GM18499 (cell line): ENCODE measurements at regions not wholly inside any gene's neighbourhood (a gene's known extent, or its start where the extent isn't known, plus 50 kb on each side); places are given as distances from the start of the nearest gene placed in this dataset.
"Not testable (repeated sequence)": the region's sequence is repeated elsewhere in the genome, so short reads cannot be mapped to it uniquely, and the experiment has no call there.

Experiments
- ATAC-seq: cut with Tn5 transposase; IDR thresholded peaks from one replicate; pipeline ENCODE4 v1.9.1; 2021; ENCODE audit warnings: moderate number of reproducible peaks; ENCODE audit not compliant: insufficient read depth, unreplicated experiment

DNA sequence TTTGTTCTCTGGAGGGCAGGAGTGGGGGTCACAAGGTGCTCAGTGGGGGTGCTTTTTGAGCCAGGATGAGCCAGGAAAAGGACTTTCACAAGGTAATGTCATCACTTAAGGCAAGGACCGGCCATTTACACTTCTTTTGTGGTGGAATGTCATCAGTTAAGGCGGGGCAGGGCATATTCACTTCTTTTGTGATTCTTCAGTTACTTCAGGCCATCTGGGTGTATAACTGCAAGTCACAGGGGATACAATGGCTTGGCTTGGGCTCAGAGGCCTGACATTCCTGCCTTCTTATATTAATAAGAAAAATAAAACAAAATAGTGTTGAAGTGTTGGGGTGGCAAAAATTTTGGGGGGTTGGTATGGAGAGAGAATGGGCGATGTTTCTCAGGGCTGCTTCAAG, 841.8 kb downstream of the SLITRK5 start:
- not testable (repeated sequence) for ATAC-seq

DNA sequence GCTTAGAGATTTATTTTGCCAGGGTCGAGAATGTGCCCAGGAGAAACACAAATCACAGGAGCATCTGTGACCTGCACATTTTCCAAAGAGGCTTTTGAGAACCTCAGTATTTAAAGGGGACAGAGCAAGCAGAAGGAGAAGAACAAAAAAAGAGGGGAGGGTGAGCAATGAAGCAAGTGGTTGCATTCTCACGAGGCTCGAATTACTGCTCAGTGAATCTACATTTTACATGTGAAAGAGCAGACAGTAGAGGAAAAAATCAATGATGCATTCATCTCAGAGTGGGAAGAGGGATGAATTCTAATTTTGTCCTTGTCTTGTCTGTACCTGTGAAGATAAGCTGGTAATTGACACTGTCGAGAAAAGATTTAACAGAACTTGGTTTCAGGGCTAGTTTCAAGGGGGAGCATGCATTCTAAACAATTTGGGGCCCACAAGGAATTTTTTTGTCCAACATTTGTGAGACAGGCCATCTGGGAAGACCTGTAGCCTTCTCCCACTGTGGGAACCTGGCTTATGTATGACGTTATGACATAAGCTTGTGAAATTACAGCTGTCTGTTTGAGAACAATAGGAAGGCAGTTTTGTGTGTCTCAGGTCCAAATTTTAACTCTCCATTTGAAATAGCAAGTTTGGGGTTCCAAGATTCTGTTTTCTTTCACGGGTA, 855.1 kb downstream of the SLITRK5 start:
- no peak for ATAC-seq

DNA sequence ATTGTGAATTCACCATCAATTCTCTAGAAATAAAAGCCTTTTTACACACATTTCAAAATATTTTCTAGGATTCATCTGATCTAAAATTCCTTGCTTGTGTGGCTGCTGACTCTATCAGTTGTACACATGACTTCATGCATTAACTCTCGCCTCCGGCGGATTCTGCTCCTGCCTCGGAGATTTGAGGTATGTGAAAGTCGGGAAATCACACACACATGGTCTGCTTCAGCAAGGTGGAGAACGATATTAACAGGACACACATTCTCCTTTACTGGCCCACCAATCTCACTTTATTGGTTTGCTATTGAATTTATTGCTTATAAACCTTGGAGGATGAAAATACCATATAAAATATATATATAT, 855.7 kb downstream of the SLITRK5 start:
- ATAC-seq, result no peak

DNA sequence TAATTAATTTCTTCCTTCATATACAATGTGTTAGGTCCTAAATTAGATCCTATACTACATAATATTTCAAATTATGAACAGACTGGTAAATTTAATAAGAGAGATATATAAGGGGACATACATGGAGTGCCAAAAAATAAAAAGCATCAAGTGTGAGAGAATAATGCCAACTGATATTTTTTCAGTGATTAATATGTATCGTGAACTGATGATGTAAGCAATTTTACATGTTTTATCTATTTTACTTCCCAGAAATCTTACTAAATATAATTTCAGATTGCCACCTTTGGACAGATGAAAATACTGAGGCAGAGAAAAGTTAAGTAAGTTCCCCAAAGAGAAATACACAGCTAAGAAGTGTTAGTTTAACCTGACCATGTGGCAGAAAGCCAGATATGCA, 870.8 kb downstream of the SLITRK5 start:
- ATAC-seq, result no peak

DNA sequence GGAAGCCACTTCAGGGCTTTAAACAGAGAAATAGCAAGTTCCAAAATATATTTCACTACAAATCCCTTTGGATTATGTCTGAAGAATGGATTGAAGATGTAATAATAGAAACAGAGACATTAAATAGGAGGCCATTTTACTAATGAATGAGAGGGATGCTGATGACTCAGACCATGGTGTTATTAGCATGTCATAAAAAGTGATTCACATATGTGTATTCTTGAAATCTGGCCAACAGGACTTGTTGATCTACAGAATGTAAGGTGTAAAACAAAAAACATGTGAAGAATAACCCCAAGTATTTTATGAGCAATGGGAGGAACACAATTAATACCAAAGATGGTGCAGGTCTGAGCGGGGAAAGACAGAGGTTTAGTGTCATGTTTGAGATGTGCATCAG, 873.7 kb downstream of the SLITRK5 start:
- ATAC-seq, result no peak

DNA sequence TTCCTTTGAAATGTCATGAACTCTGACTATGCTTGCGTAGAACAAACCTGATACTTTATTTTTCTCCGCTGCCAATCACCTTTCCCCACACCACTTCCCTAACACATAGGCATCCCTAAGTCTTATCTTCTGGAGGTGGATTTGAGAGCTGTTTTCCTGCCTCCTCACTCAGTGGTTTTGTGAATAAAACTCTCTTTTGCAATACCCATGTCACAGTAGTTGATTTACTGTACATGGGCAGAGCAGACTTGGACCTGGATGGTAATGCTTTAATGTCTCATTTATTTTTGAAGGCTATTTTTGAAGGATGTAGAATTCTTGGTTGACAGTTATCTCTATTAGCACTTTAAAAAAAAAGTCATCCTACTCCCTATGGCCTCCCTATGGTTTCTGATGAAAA, 881.8 kb downstream of the SLITRK5 start:
- no peak for ATAC-seq

DNA sequence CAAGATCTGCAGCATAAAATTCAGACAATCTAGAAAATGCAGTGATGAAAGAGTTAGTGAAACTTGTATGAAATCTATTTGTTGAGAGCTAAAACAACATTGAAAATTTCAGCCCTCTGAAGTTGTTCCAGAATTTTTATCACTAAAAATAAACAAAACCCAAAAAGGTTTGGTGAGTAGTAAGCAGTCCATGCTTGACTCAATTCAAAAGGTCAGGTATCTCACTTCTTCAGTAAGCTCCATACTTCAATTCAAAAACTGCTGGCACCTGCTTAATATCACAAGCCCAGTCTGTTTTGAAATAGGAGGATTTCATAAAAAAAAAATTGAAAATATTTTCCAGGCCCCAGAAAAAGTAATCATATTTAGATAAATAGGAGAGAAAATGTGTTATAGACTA, 894.4 kb downstream of the SLITRK5 start:
- no peak for ATAC-seq

DNA sequence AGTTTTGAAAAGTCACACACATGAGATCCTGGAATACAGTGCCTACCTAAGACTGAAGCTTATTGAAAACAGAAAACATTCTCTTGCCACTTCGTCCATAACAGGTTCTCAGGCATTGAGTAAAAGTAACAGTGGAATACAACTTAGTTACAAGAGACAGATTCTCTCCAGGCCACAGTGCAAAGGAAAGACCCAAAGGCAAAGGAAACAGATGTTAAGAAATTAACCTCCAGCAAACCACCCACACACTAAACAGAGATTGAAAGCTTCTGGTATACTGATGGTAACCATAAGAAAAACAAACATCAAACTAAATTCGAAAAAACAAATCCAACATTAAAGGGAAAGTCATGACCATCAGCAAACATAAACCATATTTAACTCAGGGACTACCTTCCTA, 914.7 kb downstream of the SLITRK5 start:
- ATAC-seq, result no peak

DNA sequence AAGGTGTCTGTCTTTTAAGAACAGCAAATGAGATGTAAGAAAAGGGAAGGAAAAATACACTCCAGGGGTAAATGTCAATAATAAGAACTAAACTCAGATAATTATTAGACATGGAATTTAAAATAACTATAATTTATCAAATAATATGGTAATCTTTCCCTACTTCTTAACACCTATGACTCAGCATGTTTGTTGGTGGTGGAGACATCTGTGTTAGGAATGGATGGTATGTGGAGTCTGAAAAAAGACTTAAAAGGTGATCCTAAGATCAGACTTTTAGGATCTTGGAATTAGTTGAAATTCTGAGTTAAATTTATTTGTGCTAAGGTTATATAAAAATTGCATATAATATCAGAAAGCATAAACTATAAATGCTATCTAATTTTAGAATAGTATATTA, 915.1 kb downstream of the SLITRK5 start:
- ATAC-seq, result no peak

DNA sequence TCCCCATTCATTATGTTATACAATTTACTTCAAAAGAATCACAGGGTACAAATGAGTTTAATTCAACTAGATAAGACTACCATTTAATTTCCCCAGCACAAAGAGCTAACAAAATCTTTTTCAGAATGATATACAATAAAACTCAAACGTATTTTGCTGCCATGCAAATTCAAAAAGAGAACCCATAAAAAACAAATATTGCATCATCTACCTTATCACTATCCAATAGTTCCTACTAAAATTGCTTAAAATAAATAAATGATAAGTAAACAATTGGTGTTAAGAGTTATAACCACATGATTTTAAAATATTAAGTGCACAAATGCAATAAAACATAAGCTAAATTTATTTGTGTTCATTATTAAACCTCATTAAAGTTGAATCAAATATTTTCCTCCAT, 919.4 kb downstream of the SLITRK5 start:
- no peak for ATAC-seq

DNA sequence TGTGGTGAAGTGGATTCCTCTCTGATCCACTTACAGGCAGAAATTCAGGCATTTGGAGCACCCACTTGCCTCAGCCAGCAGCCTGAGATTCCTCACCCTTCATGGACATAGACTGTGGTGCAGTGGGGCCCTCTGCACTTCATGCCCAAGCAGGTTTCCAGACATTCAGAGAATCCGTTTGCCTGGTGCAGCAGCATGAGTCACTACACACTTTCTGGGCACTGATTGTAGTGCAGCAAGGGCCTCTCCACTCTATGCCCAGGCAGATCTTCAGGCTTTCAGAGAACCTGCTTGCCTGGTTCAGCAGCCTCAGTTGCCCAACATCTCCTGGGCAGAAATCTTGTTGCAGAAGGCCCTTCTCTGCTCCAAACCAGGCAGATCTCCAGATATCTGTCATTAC, 920.9 kb downstream of the SLITRK5 start:
- no peak for ATAC-seq

GRCh38 chr13:88601949-88602348, 930.8 kb downstream of the SLITRK5 start:
- ATAC-seq, result no peak

- ATAC-seq, result no peak
Observed at GRCh38 chr13:88602786-88603777, 931.9 kb downstream of the SLITRK5 start.

DNA sequence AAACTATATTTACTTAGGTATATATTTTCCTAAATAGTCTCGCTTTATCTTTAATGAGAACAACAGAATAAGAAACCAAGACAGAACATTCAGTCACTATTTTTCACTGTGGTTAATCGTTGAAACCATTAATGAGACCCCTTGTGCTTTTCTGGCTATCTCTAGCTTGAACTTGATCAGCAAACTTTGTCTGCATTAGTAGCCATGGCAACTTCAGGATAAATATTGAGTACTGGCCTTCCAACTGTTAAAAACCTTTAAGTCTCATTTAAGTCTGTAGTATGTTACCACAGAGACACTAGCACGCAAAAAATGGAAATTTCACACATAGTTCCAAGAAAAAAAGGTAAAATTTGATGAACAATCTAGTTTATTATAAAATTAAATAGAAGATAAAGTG, 946.0 kb downstream of the SLITRK5 start:
- ATAC-seq, result no peak

DNA sequence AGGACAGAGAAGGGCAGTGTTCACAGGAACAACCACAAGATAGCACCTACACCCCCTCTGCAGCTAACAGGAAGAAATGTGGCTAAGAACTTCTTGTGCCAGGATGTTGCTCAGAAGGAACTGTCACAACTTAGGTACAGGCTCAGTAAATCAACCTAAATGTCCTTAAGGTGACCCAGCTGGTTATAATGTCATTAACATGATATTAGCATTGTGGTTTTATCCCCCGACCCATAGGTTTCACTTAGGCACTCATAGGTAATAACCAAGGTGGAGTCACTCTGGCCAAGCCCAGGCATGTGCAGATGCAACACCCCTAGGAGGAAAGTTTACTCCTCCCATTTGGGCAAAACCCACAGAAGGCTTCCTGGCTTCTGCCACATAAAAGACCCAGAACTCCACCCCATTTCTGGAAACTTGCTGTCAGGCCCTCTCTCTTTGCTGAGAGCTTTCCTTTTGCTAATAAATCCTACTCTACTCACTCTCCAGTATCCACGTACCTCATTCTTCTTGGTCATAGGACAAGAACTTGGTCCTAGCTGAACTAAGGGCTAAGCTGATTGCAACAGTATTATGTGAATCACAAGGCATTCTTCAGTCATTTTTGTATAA, 951.3 kb downstream of the SLITRK5 start:
- ATAC-seq, result no peak

- no peak for ATAC-seq
Observed at GRCh38 chr13:88623150-88623549, 952.0 kb downstream of the SLITRK5 start.

- no peak for ATAC-seq
Observed at GRCh38 chr13:88627071-88627470, 955.9 kb downstream of the SLITRK5 start.

- ATAC-seq, result no peak
Observed at GRCh38 chr13:88628882-88629281, 957.7 kb downstream of the SLITRK5 start.

GRCh38 chr13:88637935-88638334, 966.8 kb downstream of the SLITRK5 start:
- ATAC-seq, result no peak

DNA sequence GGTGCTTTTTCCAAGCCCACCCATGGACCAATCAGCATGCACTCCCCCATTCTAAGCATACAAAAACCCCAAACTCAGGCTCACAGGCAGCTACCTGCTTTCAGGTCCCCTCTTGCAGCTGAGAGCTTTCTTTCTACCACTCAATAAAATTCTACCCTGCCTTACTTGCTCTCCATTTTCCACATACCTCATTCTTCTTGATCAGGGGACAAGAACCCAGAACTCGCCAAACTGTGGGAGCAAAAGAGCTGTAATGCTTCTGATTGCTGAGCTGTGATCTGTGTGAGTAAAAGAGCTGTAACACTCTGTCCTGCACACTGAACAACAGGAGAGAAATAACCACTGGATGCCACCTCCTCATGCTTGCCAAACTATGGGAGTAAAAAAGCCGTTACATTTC, 972.1 kb downstream of the SLITRK5 start:
- no peak for ATAC-seq
